ENCODE measurements at regions not wholly inside any gene's neighbourhood (a gene's known extent, or its start where the extent isn't known, plus 50 kb on each side); places are given as distances from the start of the nearest gene placed in this dataset.
"Not testable (repeated sequence)": the region's sequence is repeated elsewhere in the genome, so short reads cannot be mapped to it uniquely, and the experiment has no call there.

- no peak overlapping the region for H3K4me3 ChIP-seq (ENCODE audit: low read depth, low read length)
- DNase-seq (ENCODE audit: low read depth) = no peak
- no peak for TF ChIP-seq CTCF (IDR thresholded peaks at IDR 0.05; ENCODE audit: insufficient read depth, low read depth, low read length)
Measured at GRCh38 chr4:141331534-141332358, 111.1 kb downstream of the ZNF330 start.

GRCh38 chr4:141332359-141333181 is 111.9 kb downstream of the ZNF330 start:
- DNase-seq (ENCODE audit: low read depth) = not testable (repeated sequence)
- peak overlapping the region; percentile 7 for H3K4me3 ChIP-seq (ENCODE audit: low read depth, low read length)

GRCh38 chr4:141333456-141334230 is 112.9 kb downstream of the ZNF330 start:
- peak overlapping the region; percentile 34 for H3K4me3 ChIP-seq (ENCODE audit: low read depth, low read length)
- peak; percentile 85 for DNase-seq (ENCODE audit: low read depth)

GRCh38 chr4:141335166-141335565 is 114.5 kb downstream of the ZNF330 start:
- DNase-seq (ENCODE audit: low read depth) = no peak
- no peak overlapping the region for H3K4me3 ChIP-seq (ENCODE audit: low read depth, low read length)
- TF ChIP-seq CTCF (IDR thresholded peaks at IDR 0.05; ENCODE audit: insufficient read depth, low read depth, low read length) = no peak

GRCh38 chr4:141338238-141338637 is 117.5 kb downstream of the ZNF330 start:
- no peak for TF ChIP-seq CTCF (IDR thresholded peaks at IDR 0.05; ENCODE audit: insufficient read depth, low read depth, low read length)
- H3K4me3 ChIP-seq (ENCODE audit: low read depth, low read length) = no peak overlapping the region
- DNase-seq (ENCODE audit: low read depth) = no peak

- DNase-seq (ENCODE audit: low read depth) = no peak
- TF ChIP-seq CTCF (IDR thresholded peaks at IDR 0.05; ENCODE audit: insufficient read depth, low read depth, low read length) = no peak
- no peak overlapping the region for H3K4me3 ChIP-seq (ENCODE audit: low read depth, low read length)
Measured at GRCh38 chr4:141339391-141339790, 118.7 kb downstream of the ZNF330 start.

GRCh38 chr4:141339966-141340365 is 119.3 kb downstream of the ZNF330 start:
- H3K4me3 ChIP-seq (ENCODE audit: low read depth, low read length) = no peak overlapping the region
- TF ChIP-seq CTCF (IDR thresholded peaks at IDR 0.05; ENCODE audit: insufficient read depth, low read depth, low read length) = no peak
- DNase-seq (ENCODE audit: low read depth) = no peak

Data from fibroblast of villous mesenchyme (primary cell).